GM12892 (cell line): ENCODE measurements at regions not wholly inside any gene's neighbourhood (a gene's known extent, or its start where the extent isn't known, plus 50 kb on each side); places are given as distances from the start of the nearest gene placed in this dataset.

Experiments used
- POLR2A ChIP-seq: IDR thresholded peaks from 2 replicates; pipeline ENCODE4 v1.6.1; 2011; ENCODE audit warnings: low read depth, low read length, control low read depth
- TAF1 ChIP-seq: IDR thresholded peaks from 2 replicates; pipeline ENCODE4 v1.6.1; 2011; ENCODE audit warnings: low read depth, mild to moderate bottlenecking, control low read depth, low read length, borderline replicate concordance

- peak; percentile 51 for TF ChIP-seq POLR2A
- no peak for TF ChIP-seq TAF1
Observed at GRCh38 chr4:184536065-184536880, 61.9 kb upstream of the IRF2 start.
